Coronary artery (tissue), 2 donors: ENCODE measurements at regions not wholly inside any gene's neighbourhood (a gene's known extent, or its start where the extent isn't known, plus 50 kb on each side); places are given as distances from the start of the nearest gene placed in this dataset.

Source experiments
- DNase-seq: peaks from one replicate; pipeline ENCODE4 v3.0.0-alpha.2; 2017; ENCODE audit warnings: low spot score
- H3K27ac ChIP-seq, 2 donors: fragments of 200-600 bp; sonication (generic); one replicate each; pipeline ENCODE4 v1.5.1; 2016 to 2019
- H3K4me3 ChIP-seq: fragments of 200-600 bp; sonication (generic); 2 replicates; pipeline ENCODE4 v1.5.1; 2016; ENCODE audit warnings: mild to moderate bottlenecking, moderate library complexity
- CTCF ChIP-seq: fragments of 200-600 bp; sonication (generic); IDR thresholded peaks from one replicate; pipeline ENCODE4 v1.5.1; 2019; ENCODE audit warnings: antibody characterized with exemption

GRCh38 chr12:131613186-131613585 is 97.7 kb upstream of the SFSWAP start:
- Histone ChIP-seq H3K4me3 (no peak overlapping the region), H3K27ac (no peak overlapping the region)
- TF ChIP-seq CTCF = no peak
- DNase-seq = no peak

GRCh38 chr12:131613678-131614077 is 97.2 kb upstream of the SFSWAP start:
- H3K27ac ChIP-seq = no peak overlapping the region
- DNase-seq = no peak
- TF ChIP-seq CTCF = no peak
- H3K4me3 ChIP-seq = no peak overlapping the region

GRCh38 chr12:131615326-131616042 is 95.4 kb upstream of the SFSWAP start:
- Histone ChIP-seq H3K27ac (no peak overlapping the region), H3K4me3 (no peak overlapping the region)
- no peak for DNase-seq
- no peak for TF ChIP-seq CTCF

GRCh38 chr12:131616043-131616700 is 94.7 kb upstream of the SFSWAP start:
- TF ChIP-seq CTCF = no peak
- Histone ChIP-seq H3K27ac (no peak overlapping the region), H3K4me3 (no peak overlapping the region)
- no peak for DNase-seq

- DNase-seq = no peak
- no peak overlapping the region for H3K4me3 ChIP-seq
- no peak overlapping the region for H3K27ac ChIP-seq
- TF ChIP-seq CTCF = no peak
Observed at GRCh38 chr12:131616738-131617137, 94.2 kb upstream of the SFSWAP start.

GRCh38 chr12:131617179-131617578 is 93.7 kb upstream of the SFSWAP start:
- DNase-seq = no peak
- H3K4me3 ChIP-seq = no peak overlapping the region
- H3K27ac ChIP-seq = no peak overlapping the region
- no peak for TF ChIP-seq CTCF
